OCI-LY1 (cell line): ENCODE measurements at regions not wholly inside any gene's neighbourhood (a gene's known extent, or its start where the extent isn't known, plus 50 kb on each side); places are given as distances from the start of the nearest gene placed in this dataset.

Source experiments
- H2AFZ ChIP-seq: fragments of 200-600 bp; sonication (generic), shearing (Covaris generic); 2 replicates; pipeline ENCODE4 v1.6.0; 2014; ENCODE audit warnings: antibody characterized with exemption, mild to moderate bottlenecking, low read length
- H3F3A ChIP-seq: fragments of 200-600 bp; sonication (generic), shearing (Covaris generic); 2 replicates; pipeline ENCODE4 v1.6.0; 2014; ENCODE audit warnings: mild to moderate bottlenecking, antibody characterized with exemption, low read length, moderate library complexity; ENCODE audit not compliant: insufficient read depth
- H3K27ac ChIP-seq: fragments of 200-600 bp; sonication (generic); 2 replicates; pipeline ENCODE4 v1.5.1; 2014; ENCODE audit warnings: low read length, mixed run types, mild to moderate bottlenecking, low read depth; ENCODE audit not compliant: poor library complexity, severe bottlenecking
- H3K27me3 ChIP-seq: fragments of 200-600 bp; sonication (generic); 2 replicates; pipeline ENCODE4 v1.6.0; 2014; ENCODE audit warnings: antibody characterized with exemption, mild to moderate bottlenecking, low read length, moderate library complexity; ENCODE audit not compliant: insufficient read depth
- H3K36me3 ChIP-seq: fragments of 200-600 bp; sonication (generic); 2 replicates; pipeline ENCODE4 v1.6.1; 2014; ENCODE audit warnings: mild to moderate bottlenecking, antibody characterized with exemption, low read length, moderate library complexity, mixed read lengths; ENCODE audit not compliant: insufficient read depth
- H3K4me1 ChIP-seq: fragments of 200-600 bp; sonication (generic); 2 replicates; pipeline ENCODE4 v1.5.1; 2014; ENCODE audit warnings: mild to moderate bottlenecking, low read length, moderate library complexity; ENCODE audit not compliant: insufficient read depth, severe bottlenecking
- H3K4me2 ChIP-seq: fragments of 200-600 bp; sonication (generic), shearing (Covaris generic); 2 replicates; pipeline ENCODE4 v1.6.1; 2014; ENCODE audit warnings: low read length
- H3K4me3 ChIP-seq: fragments of 200-600 bp; sonication (generic); 2 replicates; pipeline ENCODE4 v1.5.1; 2014; ENCODE audit warnings: low read length, low read depth, mild to moderate bottlenecking, mixed read lengths; ENCODE audit not compliant: poor library complexity, severe bottlenecking
- H3K79me2 ChIP-seq: fragments of 200-600 bp; shearing (Covaris generic); 2 replicates; pipeline ENCODE4 v1.6.1; 2016; ENCODE audit warnings: mixed run types, low read length, mixed read lengths; ENCODE audit not compliant: insufficient read depth
- H3K9ac ChIP-seq: fragments of 200-600 bp; sonication (generic), shearing (Covaris generic); 2 replicates; pipeline ENCODE4 v1.6.1; 2014; ENCODE audit warnings: mild to moderate bottlenecking, low read length, mixed read lengths
- H3K9me2 ChIP-seq: fragments of 200-600 bp; sonication (generic), shearing (Covaris generic); 2 replicates; pipeline ENCODE4 v1.6.1; 2014; ENCODE audit warnings: low read depth, mild to moderate bottlenecking, low read length, mixed read lengths
- H3K9me3 ChIP-seq: fragments of 200-600 bp; shearing (Covaris generic); 2 replicates; pipeline ENCODE4 v1.6.1; 2014; ENCODE audit warnings: low read length, mixed read lengths
- H4K20me1 ChIP-seq: fragments of 200-600 bp; sonication (generic), shearing (Covaris generic); 2 replicates; pipeline ENCODE4 v1.6.0; 2016; ENCODE audit warnings: mild to moderate bottlenecking, low read length; ENCODE audit not compliant: insufficient read depth
- EZH2 ChIP-seq: fragments of 200-600 bp; sonication (generic), shearing (Covaris generic); IDR thresholded peaks from 2 replicates; pipeline ENCODE4 v1.8.0; 2017; ENCODE audit warnings: borderline replicate concordance, mixed run types, mild to moderate bottlenecking, antibody characterized with exemption, low read length, moderate library complexity, mixed read lengths
- TF ChIP-seq, protein P1 (sequence below): fragments of 200-600 bp; sonication (generic), shearing (Covaris generic); IDR thresholded peaks from 2 replicates; pipeline ENCODE4 v1.5.1; 2017; ENCODE audit warnings: mild to moderate bottlenecking, antibody characterized with exemption, low read length, moderate library complexity, mixed read lengths

- Histone ChIP-seq H3F3A (no peaks in the 10 kb centered on the region), H2AFZ (no peak overlapping the region), H3K9me3 (no peaks in the 10 kb centered on the region), H3K79me2 (no peaks in the 10 kb centered on the region), H3K27me3 (no peaks in the 10 kb centered on the region), H3K4me2 (no peak overlapping the region), H3K9me2 (no peaks in the 10 kb centered on the region), H3K4me3 (no peak overlapping the region), H3K9ac (no peak overlapping the region), H3K4me1 (no peaks in the 10 kb centered on the region), H4K20me1 (no peaks in the 10 kb centered on the region), H3K27ac (no peak overlapping the region), H3K36me3 (no peaks in the 10 kb centered on the region)
- TF ChIP-seq EZH2: no peak
- TF ChIP-seq, protein P1, sequence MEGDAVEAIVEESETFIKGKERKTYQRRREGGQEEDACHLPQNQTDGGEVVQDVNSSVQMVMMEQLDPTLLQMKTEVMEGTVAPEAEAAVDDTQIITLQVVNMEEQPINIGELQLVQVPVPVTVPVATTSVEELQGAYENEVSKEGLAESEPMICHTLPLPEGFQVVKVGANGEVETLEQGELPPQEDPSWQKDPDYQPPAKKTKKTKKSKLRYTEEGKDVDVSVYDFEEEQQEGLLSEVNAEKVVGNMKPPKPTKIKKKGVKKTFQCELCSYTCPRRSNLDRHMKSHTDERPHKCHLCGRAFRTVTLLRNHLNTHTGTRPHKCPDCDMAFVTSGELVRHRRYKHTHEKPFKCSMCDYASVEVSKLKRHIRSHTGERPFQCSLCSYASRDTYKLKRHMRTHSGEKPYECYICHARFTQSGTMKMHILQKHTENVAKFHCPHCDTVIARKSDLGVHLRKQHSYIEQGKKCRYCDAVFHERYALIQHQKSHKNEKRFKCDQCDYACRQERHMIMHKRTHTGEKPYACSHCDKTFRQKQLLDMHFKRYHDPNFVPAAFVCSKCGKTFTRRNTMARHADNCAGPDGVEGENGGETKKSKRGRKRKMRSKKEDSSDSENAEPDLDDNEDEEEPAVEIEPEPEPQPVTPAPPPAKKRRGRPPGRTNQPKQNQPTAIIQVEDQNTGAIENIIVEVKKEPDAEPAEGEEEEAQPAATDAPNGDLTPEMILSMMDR: no peak
Observed at GRCh38 chr4:189767941-189768340, 172.7 kb upstream of the FRG1 start.

DNA sequence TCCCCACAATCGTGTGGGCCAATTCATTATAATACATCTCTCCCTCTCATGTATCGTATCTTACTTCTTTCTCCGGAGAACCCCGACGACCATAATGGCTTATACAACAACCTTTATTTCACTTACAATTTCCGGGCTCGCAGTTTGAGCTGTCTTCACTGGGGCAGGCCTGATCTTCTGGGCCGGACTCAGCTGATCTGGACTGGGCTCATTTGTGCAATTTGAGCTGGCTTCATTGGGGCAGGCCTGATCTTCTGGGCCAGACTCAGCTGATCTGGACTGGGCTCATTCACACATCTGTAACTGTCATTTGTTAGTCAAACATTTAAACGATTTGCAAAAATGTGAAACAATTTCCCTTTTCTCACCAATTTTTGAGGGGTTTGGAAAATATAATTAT is 171.5 kb upstream of the FRG1 start:
- Histone ChIP-seq H3K36me3 (no peaks in the 10 kb centered on the region), H3K9ac (no peak overlapping the region), H3K27ac (no peak overlapping the region), H3K9me2 (no peaks in the 10 kb centered on the region), H3K4me3 (no peak overlapping the region), H3K79me2 (no peaks in the 10 kb centered on the region), H4K20me1 (no peaks in the 10 kb centered on the region), H3K4me1 (no peaks in the 10 kb centered on the region), H3K4me2 (no peak overlapping the region), H2AFZ (no peak overlapping the region), H3K27me3 (no peaks in the 10 kb centered on the region), H3F3A (no peaks in the 10 kb centered on the region), H3K9me3 (no peaks in the 10 kb centered on the region)
- no peak for TF ChIP-seq EZH2
- TF ChIP-seq, protein P1: no peak

DNA sequence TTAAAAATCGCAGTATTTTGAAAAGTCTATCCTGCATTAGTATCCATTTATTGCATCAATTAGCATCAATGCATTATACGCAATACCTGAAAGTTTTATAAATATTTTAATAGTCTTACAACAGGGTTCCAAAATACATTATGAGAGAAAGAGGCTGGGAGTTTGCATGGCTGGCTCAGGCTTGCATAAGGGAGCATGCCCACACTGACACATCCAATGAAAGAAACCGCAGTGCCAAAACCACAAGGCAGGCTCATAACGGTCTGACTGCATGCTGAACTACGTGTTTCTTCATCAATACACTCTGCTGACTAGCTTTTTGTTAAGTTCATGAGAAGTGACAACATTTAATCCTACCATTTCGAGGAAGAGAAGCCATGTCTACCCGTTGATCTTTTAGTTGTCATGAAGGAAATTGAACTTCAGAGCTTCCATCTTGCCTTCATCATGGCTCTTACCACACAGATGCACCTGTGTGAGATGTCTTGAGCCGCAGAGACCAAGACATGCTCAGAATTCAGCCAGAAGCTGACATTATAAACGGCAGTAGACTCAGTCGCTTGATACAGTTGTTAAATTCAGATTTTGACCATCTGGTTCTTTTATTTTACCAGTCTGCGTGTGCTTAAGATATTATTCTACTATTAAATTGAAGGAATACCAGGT is 168.8 kb upstream of the FRG1 start:
- H3K4me1 ChIP-seq: no peaks in the 10 kb centered on the region
- no peak overlapping the region for H2AFZ ChIP-seq
- H3K36me3 ChIP-seq: no peaks in the 10 kb centered on the region
- H3K27me3 ChIP-seq: no peaks in the 10 kb centered on the region
- H3K9me2 ChIP-seq: no peaks in the 10 kb centered on the region
- no peaks in the 10 kb centered on the region for H4K20me1 ChIP-seq
- no peaks in the 10 kb centered on the region for H3K79me2 ChIP-seq
- TF ChIP-seq EZH2: no peak
- TF ChIP-seq, protein P1: no peak
- no peak overlapping the region for H3K9ac ChIP-seq
- H3K9me3 ChIP-seq: no peaks in the 10 kb centered on the region
- H3K4me2 ChIP-seq: no peak overlapping the region
- H3F3A ChIP-seq: no peaks in the 10 kb centered on the region
- no peak overlapping the region for H3K27ac ChIP-seq
- no peak overlapping the region for H3K4me3 ChIP-seq
